H9 (cell line): ENCODE measurements at regions not wholly inside any gene's neighbourhood (a gene's known extent, or its start where the extent isn't known, plus 50 kb on each side); places are given as distances from the start of the nearest gene placed in this dataset.

ENCODE experiments used
- DNase-seq: peaks from one replicate; pipeline ENCODE4 v3.0.0-alpha.2; 2017
- H2AFZ ChIP-seq: one replicate; pipeline ENCODE4 v1.6.1; 2013; ENCODE audit warnings: mild to moderate bottlenecking, low read length, control low read depth, moderate library complexity
- H2AK5ac ChIP-seq: 2 replicates; pipeline ENCODE4 v1.6.1; 2013; ENCODE audit warnings: low read length, control low read depth, mixed read lengths; ENCODE audit not compliant: insufficient read length
- H2BK120ac ChIP-seq: one replicate; pipeline ENCODE4 v1.6.1; 2013; ENCODE audit warnings: low read depth, mild to moderate bottlenecking, low read length, control low read depth, inconsistent platforms; ENCODE audit not compliant: poor library complexity, severe bottlenecking
- H2BK12ac ChIP-seq: 2 replicates; pipeline ENCODE4 v1.6.1; 2013; ENCODE audit warnings: low read length, control low read depth, mixed read lengths, low read depth; ENCODE audit not compliant: insufficient read length
- H2BK15ac ChIP-seq: 2 replicates; pipeline ENCODE4 v1.6.1; 2013; ENCODE audit warnings: low read depth, low read length, control low read depth
- H2BK20ac ChIP-seq: one replicate; pipeline ENCODE4 v1.6.1; 2013; ENCODE audit warnings: low read depth, mild to moderate bottlenecking, low read length, control low read depth, inconsistent platforms; ENCODE audit not compliant: poor library complexity, severe bottlenecking
- H2BK5ac ChIP-seq: 2 replicates; pipeline ENCODE4 v1.6.1; 2013; ENCODE audit warnings: low read length, control low read depth, mixed read lengths; ENCODE audit not compliant: insufficient read length
- H3K14ac ChIP-seq: 2 replicates; pipeline ENCODE4 v1.6.1; 2013; ENCODE audit warnings: low read length, control low read depth; ENCODE audit not compliant: insufficient read depth
- H3K18ac ChIP-seq: 2 replicates; pipeline ENCODE4 v1.6.1; 2013; ENCODE audit warnings: low read depth, mild to moderate bottlenecking, mixed read lengths, low read length, control low read depth; ENCODE audit not compliant: insufficient read length
- H3K23ac ChIP-seq: 2 replicates; pipeline ENCODE4 v1.6.1; 2013; ENCODE audit warnings: low read length, control low read depth, mixed read lengths, low read depth; ENCODE audit not compliant: insufficient read length
- H3K23me2 ChIP-seq: 2 replicates; pipeline ENCODE4 v1.6.1; 2013; ENCODE audit warnings: low read depth, mild to moderate bottlenecking, mixed read lengths, low read length, control low read depth; ENCODE audit not compliant: insufficient read length, poor library complexity, severe bottlenecking
- H3K27ac ChIP-seq: 2 replicates; pipeline ENCODE4 v1.5.1; 2013; ENCODE audit warnings: low read length, control low read depth, mixed read lengths, low read depth; ENCODE audit not compliant: insufficient read length
- H3K27me3 ChIP-seq: 2 replicates; pipeline ENCODE4 v1.6.1; 2013; ENCODE audit warnings: low read length, control low read depth, inconsistent platforms; ENCODE audit not compliant: insufficient read depth
- H3K4ac ChIP-seq: 2 replicates; pipeline ENCODE4 v1.6.1; 2013; ENCODE audit warnings: low read depth, mild to moderate bottlenecking, control low read depth, inconsistent platforms, low read length, moderate library complexity
- H3K4me1 ChIP-seq: 2 replicates; pipeline ENCODE4 v1.6.1; 2013; ENCODE audit warnings: low read length, control low read depth, inconsistent platforms; ENCODE audit not compliant: insufficient read depth
- H3K4me2 ChIP-seq: 2 replicates; pipeline ENCODE4 v1.6.1; 2013; ENCODE audit warnings: low read length, control low read depth, mixed read lengths; ENCODE audit not compliant: insufficient read length, insufficient read depth
- H3K56ac ChIP-seq: 2 replicates; pipeline ENCODE4 v1.6.1; 2013; ENCODE audit warnings: low read depth, mild to moderate bottlenecking, mixed read lengths, low read length, control low read depth; ENCODE audit not compliant: insufficient read length
- H3K79me1 ChIP-seq: 2 replicates; pipeline ENCODE4 v1.6.1; 2013; ENCODE audit warnings: low read depth, mild to moderate bottlenecking, moderate library complexity, low read length, control low read depth, inconsistent platforms; ENCODE audit not compliant: insufficient read depth, poor library complexity, severe bottlenecking
- H3K79me2 ChIP-seq: 2 replicates; pipeline ENCODE4 v1.6.1; 2013; ENCODE audit warnings: low read length, control low read depth, inconsistent platforms; ENCODE audit not compliant: insufficient read depth
- H3K9ac ChIP-seq: 2 replicates; pipeline ENCODE4 v1.6.1; 2013; ENCODE audit warnings: low read length, control low read depth, mixed read lengths; ENCODE audit not compliant: insufficient read length; ENCODE audit errors: extremely low read depth
- H3K9me3 ChIP-seq: one replicate; pipeline ENCODE4 v1.6.1; 2013; ENCODE audit warnings: low read depth, low read length, inconsistent platforms; ENCODE audit not compliant: control insufficient read depth
- H3T11ph ChIP-seq: one replicate; pipeline ENCODE4 v1.6.1; 2013; ENCODE audit warnings: mild to moderate bottlenecking, low read length, control low read depth, inconsistent platforms
- H4K20me1 ChIP-seq: one replicate; pipeline ENCODE4 v1.6.1; 2013; ENCODE audit not compliant: control insufficient read depth, insufficient read length, insufficient read depth
- H4K5ac ChIP-seq: 2 replicates; pipeline ENCODE4 v1.6.1; 2013; ENCODE audit warnings: low read depth, mild to moderate bottlenecking, mixed read lengths, low read length, control low read depth; ENCODE audit not compliant: insufficient read length
- H4K8ac ChIP-seq: replicated peaks from 2 replicates; pipeline ENCODE4 v1.6.1; 2013; ENCODE audit warnings: low read length, control low read depth, mixed read lengths, low read depth; ENCODE audit not compliant: insufficient read length
- H4K91ac ChIP-seq: 2 replicates; pipeline ENCODE4 v1.6.1; 2013; ENCODE audit warnings: low read depth, mild to moderate bottlenecking, moderate library complexity, mixed read lengths, low read length, control low read depth; ENCODE audit not compliant: insufficient read length
- H3K27ac Mint-ChIP-seq, 3 experiments: 2 replicates in 2 of 3; 3 replicates in 1 of 3; pipeline ENCODE4 v1.8.0; 2020 to 2021; ENCODE audit warnings: mixed read lengths in 3 of 3, mild to moderate bottlenecking in 1 of 3, moderate library complexity in 1 of 3
- H3K27me3 Mint-ChIP-seq: 2 replicates; pipeline ENCODE4 v1.8.0; 2021; ENCODE audit warnings: low read depth, mild to moderate bottlenecking, moderate library complexity, mixed read lengths
- H3K36me3 Mint-ChIP-seq, 3 experiments: 2 replicates in 2 of 3; 3 replicates in 1 of 3; pipeline ENCODE4 v1.8.0; 2020 to 2021; ENCODE audit warnings: low read depth in 3 of 3, mixed read lengths in 3 of 3; ENCODE audit not compliant: insufficient read depth in 1 of 3
- H3K4me1 Mint-ChIP-seq, 2 experiments: 2 replicates each; pipeline ENCODE4 v1.8.0; 2020; ENCODE audit warnings: mixed read lengths in 2 of 2
- H3K4me3 Mint-ChIP-seq, 2 experiments: 2 replicates in 1 of 2; 3 replicates in 1 of 2; pipeline ENCODE4 v1.8.0; 2020 to 2021; ENCODE audit warnings: mild to moderate bottlenecking in 2 of 2, mixed read lengths in 2 of 2, moderate library complexity in 1 of 2
- H3K9me3 Mint-ChIP-seq, 2 experiments: 2 replicates in 1 of 2; 3 replicates in 1 of 2; pipeline ENCODE4 v1.8.0; 2020; ENCODE audit warnings: mild to moderate bottlenecking in 2 of 2, mixed read lengths in 2 of 2, moderate library complexity in 1 of 2
- WGBS: extraction: QIAGEN DNeasy Blood & Tissue Kit; methylation state at CpG from one replicate; pipeline ENCODE4 v1.1.7; 2013; ENCODE audit warnings: missing lambda C conversion rate, low lambda C conversion rate, mixed read lengths; ENCODE audit not compliant: insufficient read length; ENCODE audit errors: extremely low coverage; 5-methylcytosine and 5-hydroxymethylcytosine counted together
- TF ChIP-seq, protein P1 (sequence below): fragments of 200-600 bp; sonication (generic); conservative IDR thresholded peaks from 3 replicates; pipeline ENCODE4 v1.8.0; 2021; ENCODE audit warnings: antibody characterized with exemption, mild to moderate bottlenecking

DNA sequence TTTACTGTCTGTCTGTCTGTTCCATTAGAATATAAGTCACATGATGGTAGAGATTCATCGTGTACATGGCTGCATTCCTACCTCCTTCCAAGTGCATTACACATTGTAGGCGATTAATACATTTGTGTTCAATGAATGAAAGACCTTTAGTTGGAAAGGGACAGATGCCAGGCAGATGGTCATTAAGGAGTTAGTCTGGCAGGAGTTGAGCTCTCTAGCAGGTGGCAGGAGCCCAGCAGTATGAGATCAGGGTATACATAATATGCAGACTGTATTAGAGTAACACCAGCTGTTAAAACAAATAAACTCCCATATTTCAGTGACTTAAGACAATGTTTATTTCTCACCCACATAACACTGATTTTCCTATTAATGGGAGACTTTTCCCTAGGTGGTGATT, 147.7 kb upstream of the LARGE1 start:
- Mint-ChIP-seq H3K27me3 (peaks cover 28% of the 10 kb centered on the region), H3K4me1 (no peaks in the 10 kb centered on the region), H3K9me3 (no peaks in the 10 kb centered on the region), H3K27ac (no peak overlapping the region), H3K36me3 (no peaks in the 10 kb centered on the region), H3K4me3 (no peak overlapping the region)
- Histone ChIP-seq H4K5ac (no peak overlapping the region), H3K9me3 (no peaks in the 10 kb centered on the region), H2BK20ac (no peak overlapping the region), H3T11ph (no peak overlapping the region), H3K27ac (no peak overlapping the region), H3K14ac (no peak overlapping the region), H3K79me1 (no peaks in the 10 kb centered on the region), H3K79me2 (no peaks in the 10 kb centered on the region; the same call in 1 of the 2 replicates), H3K18ac (no peak overlapping the region), H3K4me2 (no peak overlapping the region), H2AFZ (no peak overlapping the region), H3K23me2 (no peaks in the 10 kb centered on the region), H3K9ac (no peak overlapping the region), H4K91ac (no peak overlapping the region), H2BK12ac (no peak overlapping the region), H2BK5ac (no peak overlapping the region), H2BK120ac (no peak overlapping the region), H3K4me1 (no peaks in the 10 kb centered on the region), H4K20me1 (no peaks in the 10 kb centered on the region), H3K23ac (no peak overlapping the region), H2AK5ac (no peak overlapping the region), H4K8ac (no peak overlapping the region), H3K56ac (no peak overlapping the region), H3K27me3 (no peaks in the 10 kb centered on the region; the same call in 1 of the 2 replicates), H3K4ac (no peak overlapping the region), H2BK15ac (no peak overlapping the region)
- no peak for DNase-seq
- TF ChIP-seq, protein P1, sequence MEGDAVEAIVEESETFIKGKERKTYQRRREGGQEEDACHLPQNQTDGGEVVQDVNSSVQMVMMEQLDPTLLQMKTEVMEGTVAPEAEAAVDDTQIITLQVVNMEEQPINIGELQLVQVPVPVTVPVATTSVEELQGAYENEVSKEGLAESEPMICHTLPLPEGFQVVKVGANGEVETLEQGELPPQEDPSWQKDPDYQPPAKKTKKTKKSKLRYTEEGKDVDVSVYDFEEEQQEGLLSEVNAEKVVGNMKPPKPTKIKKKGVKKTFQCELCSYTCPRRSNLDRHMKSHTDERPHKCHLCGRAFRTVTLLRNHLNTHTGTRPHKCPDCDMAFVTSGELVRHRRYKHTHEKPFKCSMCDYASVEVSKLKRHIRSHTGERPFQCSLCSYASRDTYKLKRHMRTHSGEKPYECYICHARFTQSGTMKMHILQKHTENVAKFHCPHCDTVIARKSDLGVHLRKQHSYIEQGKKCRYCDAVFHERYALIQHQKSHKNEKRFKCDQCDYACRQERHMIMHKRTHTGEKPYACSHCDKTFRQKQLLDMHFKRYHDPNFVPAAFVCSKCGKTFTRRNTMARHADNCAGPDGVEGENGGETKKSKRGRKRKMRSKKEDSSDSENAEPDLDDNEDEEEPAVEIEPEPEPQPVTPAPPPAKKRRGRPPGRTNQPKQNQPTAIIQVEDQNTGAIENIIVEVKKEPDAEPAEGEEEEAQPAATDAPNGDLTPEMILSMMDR: no peak
- no CpG with 5 or more reads among the region's 2 CpGs for WGBS
